ENCODE measurements at regions not wholly inside any gene's neighbourhood (a gene's known extent, or its start where the extent isn't known, plus 50 kb on each side); places are given as distances from the start of the nearest gene placed in this dataset.
"Not testable (repeated sequence)": the region's sequence is repeated elsewhere in the genome, so short reads cannot be mapped to it uniquely, and the experiment has no call there.

GRCh38 chr10:7038416-7038815 is 372.4 kb downstream of the SFMBT2 start:
- H3K9me3 ChIP-seq (ENCODE audit: low read length): no peaks in the 10 kb centered on the region
- intact Hi-C loops (cut with micrococcal nuclease; ENCODE audit: unreplicated experiment): no loop called here
- WGBS (ENCODE audit: low lambda C conversion rate): 0% methylated on average over 1 of the region's 1 CpG
- ATAC-seq (no peak), FAIRE-seq (no peak), DNase-seq (ENCODE audit: low spot score) (no peak)
- H3K79me2 ChIP-seq (ENCODE audit: insufficient read depth, low read length): no peaks in the 10 kb centered on the region
- no peaks in the 10 kb centered on the region for H3K36me3 ChIP-seq (replicated peaks in 1 of 2; ENCODE audit: control insufficient read depth in 1 of 2, insufficient read depth in 2 of 2, low read length in 2 of 2)
- no peak overlapping the region for H3K27ac ChIP-seq (ENCODE audit: extremely low read length, insufficient read depth, low read length)
- ChIA-PET POLR2A (no interaction called here), CTCF (ENCODE audit: low intra/inter-chr PET ratio, low total read pairs) (no interaction called here)
- H3K9ac ChIP-seq (ENCODE audit: insufficient read depth, low read depth, low read length): no peak overlapping the region
- no peaks in the 10 kb centered on the region for H4K20me1 ChIP-seq (ENCODE audit: insufficient read depth, low read length)
- H3K4me3 ChIP-seq (replicated peaks in 1 of 3; ENCODE audit: insufficient read depth in 1 of 3, low read depth in 2 of 3, low read length in 3 of 3): no peak overlapping the region
- H3K27me3 ChIP-seq (ENCODE audit: control insufficient read depth in 1 of 2, insufficient read depth in 2 of 2, low read length in 2 of 2): peaks cover 0 to 2% of the 10 kb centered on the region in 2 experiments; a peak in 1 of 5 replicates
- H2AFZ ChIP-seq (ENCODE audit: low read length): no peak overlapping the region
- no peaks in the 10 kb centered on the region for H3K4me1 ChIP-seq (ENCODE audit: insufficient read depth, low read length)
- in situ Hi-C loops (cut with HindIII; ENCODE audit: extremely low pct_ligation_motif_present, low pct_unique_long_range_greater_than_20kb): no loop called here
- TF ChIP-seq, protein P1, sequence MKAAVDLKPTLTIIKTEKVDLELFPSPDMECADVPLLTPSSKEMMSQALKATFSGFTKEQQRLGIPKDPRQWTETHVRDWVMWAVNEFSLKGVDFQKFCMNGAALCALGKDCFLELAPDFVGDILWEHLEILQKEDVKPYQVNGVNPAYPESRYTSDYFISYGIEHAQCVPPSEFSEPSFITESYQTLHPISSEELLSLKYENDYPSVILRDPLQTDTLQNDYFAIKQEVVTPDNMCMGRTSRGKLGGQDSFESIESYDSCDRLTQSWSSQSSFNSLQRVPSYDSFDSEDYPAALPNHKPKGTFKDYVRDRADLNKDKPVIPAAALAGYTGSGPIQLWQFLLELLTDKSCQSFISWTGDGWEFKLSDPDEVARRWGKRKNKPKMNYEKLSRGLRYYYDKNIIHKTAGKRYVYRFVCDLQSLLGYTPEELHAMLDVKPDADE (CRISPR knock-in tag; IDR thresholded peaks at IDR 0.05): no peak
- TF ChIP-seq DMAP1 (CRISPR knock-in tag; IDR thresholded peaks at IDR 0.05) (no peak), ZFP62 (CRISPR knock-in tag; IDR thresholded peaks at IDR 0.05) (no peak), MXD1 (CRISPR knock-in tag; IDR thresholded peaks at IDR 0.05) (no peak), EEA1 (CRISPR knock-in tag; IDR thresholded peaks at IDR 0.05; ENCODE audit: borderline replicate concordance) (no peak), NFRKB (IDR thresholded peaks at IDR 0.05) (no peak), E2F1 (CRISPR knock-in tag; IDR thresholded peaks at IDR 0.05) (no peak), ZBTB7A (CRISPR knock-in tag; IDR thresholded peaks at IDR 0.05) (no peak), ZNF350 (CRISPR knock-in tag; IDR thresholded peaks at IDR 0.05; ENCODE audit: borderline replicate concordance, low read depth) (no peak), NRL (CRISPR knock-in tag; IDR thresholded peaks at IDR 0.05; ENCODE audit: borderline replicate concordance) (no peak)
- no TSS peak for BruUV-seq (replicated peaks)
- H3K4me2 ChIP-seq (ENCODE audit: low read depth, low read length): no peak overlapping the region

DNA sequence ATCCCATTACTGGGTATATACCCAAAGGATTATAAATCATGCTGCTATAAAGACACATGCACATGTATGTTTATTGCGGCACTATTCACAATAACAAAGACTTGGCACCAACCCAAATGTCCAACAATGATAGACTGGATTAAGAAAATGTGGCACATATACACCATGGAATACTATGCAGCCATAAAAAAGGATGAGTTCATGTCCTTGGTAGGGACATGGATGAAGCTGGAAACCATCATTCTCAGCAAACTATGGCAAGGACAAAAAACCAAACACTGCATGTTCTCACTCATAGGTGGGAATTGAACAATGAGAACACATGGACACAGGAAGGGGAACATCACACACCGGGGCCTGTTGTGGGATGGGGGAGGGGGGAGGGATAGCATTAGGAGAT is 373.4 kb downstream of the SFMBT2 start:
- H3K4me2 ChIP-seq (ENCODE audit: low read depth, low read length); H2AFZ ChIP-seq (ENCODE audit: low read length); H3K4me3 ChIP-seq (replicated peaks in 1 of 3; ENCODE audit: insufficient read depth in 1 of 3, low read depth in 2 of 3, low read length in 3 of 3); ATAC-seq; H4K20me1 ChIP-seq (ENCODE audit: insufficient read depth, low read length); in situ Hi-C loops (cut with HindIII; ENCODE audit: extremely low pct_ligation_motif_present, low pct_unique_long_range_greater_than_20kb); BruUV-seq (replicated peaks); H3K36me3 ChIP-seq (replicated peaks in 1 of 2; ENCODE audit: control insufficient read depth in 1 of 2, insufficient read depth in 2 of 2, low read length in 2 of 2); H3K27ac ChIP-seq (ENCODE audit: extremely low read length, insufficient read depth, low read length); H3K27me3 ChIP-seq (ENCODE audit: control insufficient read depth in 1 of 2, insufficient read depth in 2 of 2, low read length in 2 of 2); H3K9me3 ChIP-seq (ENCODE audit: low read length); CTCF ChIA-PET (ENCODE audit: low intra/inter-chr PET ratio, low total read pairs); H3K79me2 ChIP-seq (ENCODE audit: insufficient read depth, low read length); H3K4me1 ChIP-seq (ENCODE audit: insufficient read depth, low read length); FAIRE-seq; POLR2A ChIA-PET; H3K9ac ChIP-seq (ENCODE audit: insufficient read depth, low read depth, low read length); DNase-seq (ENCODE audit: low spot score); intact Hi-C loops (cut with micrococcal nuclease; ENCODE audit: unreplicated experiment): not testable (repeated sequence)
- WGBS (ENCODE audit: low lambda C conversion rate): 0% methylated on average over 2 of the region's 2 CpGs
